GM12864 (cell line): ENCODE measurements at regions not wholly inside any gene's neighbourhood (a gene's known extent, or its start where the extent isn't known, plus 50 kb on each side); places are given as distances from the start of the nearest gene placed in this dataset.
"Not testable (repeated sequence)": the region's sequence is repeated elsewhere in the genome, so short reads cannot be mapped to it uniquely, and the experiment has no call there.

Experiments used
- DNase-seq: peaks from one replicate; pipeline ENCODE4 v3.0.0-alpha.2; 2011; ENCODE audit warnings: low read depth
- H3K4me3 ChIP-seq: 2 replicates; pipeline ENCODE4 v1.5.1; 2011; ENCODE audit warnings: mild to moderate bottlenecking, low read depth, low read length, control low read depth
- CTCF ChIP-seq: IDR thresholded peaks from 2 replicates; pipeline ENCODE4 v1.5.1; 2011; ENCODE audit warnings: low read depth, mild to moderate bottlenecking, moderate library complexity, low read length, control low read depth, inconsistent platforms; ENCODE audit errors: missing control alignments

- DNase-seq = no peak
- no peak for TF ChIP-seq CTCF
- no peak overlapping the region for H3K4me3 ChIP-seq
Measured at GRCh38 chr10:117830205-117830604, 216.5 kb downstream of the RAB11FIP2 start.

GRCh38 chr10:117830787-117831212, 215.9 kb downstream of the RAB11FIP2 start:
- TF ChIP-seq CTCF = no peak
- DNase-seq = no peak
- H3K4me3 ChIP-seq = no peak overlapping the region

- H3K4me3 ChIP-seq = not testable (repeated sequence)
Measured at GRCh38 chr10:117838500-117839498, 207.9 kb downstream of the RAB11FIP2 start.

GRCh38 chr10:117856426-117856825, 190.3 kb downstream of the RAB11FIP2 start:
- DNase-seq = not testable (repeated sequence)

More at GRCh38 chr10:117838500-117839498, 207.9 kb downstream of the RAB11FIP2 start:
- DNase-seq = not testable (repeated sequence)

GRCh38 chr10:117860135-117860534, 186.6 kb downstream of the RAB11FIP2 start:
- TF ChIP-seq CTCF = no peak
- DNase-seq = no peak
- H3K4me3 ChIP-seq = no peak overlapping the region

More at GRCh38 chr10:117856426-117856825, 190.3 kb downstream of the RAB11FIP2 start:
- not testable (repeated sequence) for H3K4me3 ChIP-seq

GRCh38 chr10:117860823-117861222, 185.9 kb downstream of the RAB11FIP2 start:
- TF ChIP-seq CTCF = peak; percentile 50
- DNase-seq = no peak
- H3K4me3 ChIP-seq = no peak overlapping the region

- DNase-seq = no peak
- H3K4me3 ChIP-seq = no peak overlapping the region
- TF ChIP-seq CTCF = no peak
Measured at GRCh38 chr10:117861329-117861728, 185.4 kb downstream of the RAB11FIP2 start.

GRCh38 chr10:117863771-117864170, 183.0 kb downstream of the RAB11FIP2 start:
- TF ChIP-seq CTCF = no peak
- H3K4me3 ChIP-seq = no peak overlapping the region
- DNase-seq = no peak
